ENCODE measurements at regions not wholly inside any gene's neighbourhood (a gene's known extent, or its start where the extent isn't known, plus 50 kb on each side); places are given as distances from the start of the nearest gene placed in this dataset.
"Not testable (repeated sequence)": the region's sequence is repeated elsewhere in the genome, so short reads cannot be mapped to it uniquely, and the experiment has no call there.

DNA sequence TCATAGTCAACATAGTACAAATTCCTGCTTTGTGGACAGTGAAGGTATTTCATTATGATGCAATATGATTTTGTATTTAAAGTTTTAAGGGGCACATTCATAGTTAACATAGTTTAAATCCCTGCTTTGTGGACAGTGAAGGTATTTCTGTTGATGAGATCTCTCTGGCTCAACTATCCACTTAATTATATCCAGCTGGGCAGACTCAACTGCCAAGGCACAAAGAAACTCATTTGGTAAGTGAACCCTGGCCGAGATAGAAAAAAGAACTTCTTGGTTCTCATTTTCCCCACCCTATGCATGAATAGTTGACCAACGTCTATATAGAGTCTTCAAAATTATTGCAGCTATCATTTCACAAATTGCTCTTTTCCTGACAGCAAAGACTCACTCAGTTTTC is 1194.6 kb downstream of the NCAM2 start:
- WGBS (ENCODE audit: insufficient coverage): no CpG with 5 or more reads among the region's 2 CpGs
- H3K27ac Mint-ChIP-seq: no peak overlapping the region
- Histone ChIP-seq H3K4me3 (replicated peaks in 1 of 3; ENCODE audit: low read depth in 2 of 3, low read length in 3 of 3) (no peak overlapping the region), H3K27me3 (ENCODE audit: control insufficient read depth in 2 of 2, insufficient read depth in 2 of 2, low read length in 2 of 2) (no peaks in the 10 kb centered on the region), H3K9me3 (replicated peaks in 1 of 2; ENCODE audit: control insufficient read depth in 1 of 2, insufficient read depth in 1 of 2, low read length in 2 of 2) (peaks cover 4 to 27% of the 10 kb centered on the region in 2 donors), H3K36me3 (replicated peaks in 1 of 2; ENCODE audit: control insufficient read depth in 1 of 2, insufficient read depth in 2 of 2, low read length in 2 of 2) (no peaks in the 10 kb centered on the region), H3K27ac (ENCODE audit: low read depth in 1 of 2, low read length in 2 of 2) (no peak overlapping the region), H3K9ac (ENCODE audit: insufficient read depth, low read length, poor library complexity, severe bottlenecking) (no peak overlapping the region), H3K4me1 (ENCODE audit: control insufficient read depth in 1 of 2, insufficient read depth in 2 of 2, low read length in 2 of 2) (no peaks in the 10 kb centered on the region), H3K79me2 (ENCODE audit: insufficient read depth, low read length) (no peaks in the 10 kb centered on the region), H3K4me2 (replicated peaks; ENCODE audit: extremely low read depth, low read length, poor library complexity, severe bottlenecking) (no peak overlapping the region), H2AFZ (ENCODE audit: insufficient read depth, low read depth, low read length, poor library complexity, severe bottlenecking) (no peak overlapping the region), H4K20me1 (ENCODE audit: insufficient read depth, low read length) (no peaks in the 10 kb centered on the region)
- H3K36me3 Mint-ChIP-seq: no peaks in the 10 kb centered on the region
- intact Hi-C loops (cut with micrococcal nuclease): no loop called here
- no peak for DNase-seq
- no peak overlapping the region for H3K4me3 Mint-ChIP-seq
- no peaks in the 10 kb centered on the region for H3K4me1 Mint-ChIP-seq
- TF ChIP-seq, protein P1, sequence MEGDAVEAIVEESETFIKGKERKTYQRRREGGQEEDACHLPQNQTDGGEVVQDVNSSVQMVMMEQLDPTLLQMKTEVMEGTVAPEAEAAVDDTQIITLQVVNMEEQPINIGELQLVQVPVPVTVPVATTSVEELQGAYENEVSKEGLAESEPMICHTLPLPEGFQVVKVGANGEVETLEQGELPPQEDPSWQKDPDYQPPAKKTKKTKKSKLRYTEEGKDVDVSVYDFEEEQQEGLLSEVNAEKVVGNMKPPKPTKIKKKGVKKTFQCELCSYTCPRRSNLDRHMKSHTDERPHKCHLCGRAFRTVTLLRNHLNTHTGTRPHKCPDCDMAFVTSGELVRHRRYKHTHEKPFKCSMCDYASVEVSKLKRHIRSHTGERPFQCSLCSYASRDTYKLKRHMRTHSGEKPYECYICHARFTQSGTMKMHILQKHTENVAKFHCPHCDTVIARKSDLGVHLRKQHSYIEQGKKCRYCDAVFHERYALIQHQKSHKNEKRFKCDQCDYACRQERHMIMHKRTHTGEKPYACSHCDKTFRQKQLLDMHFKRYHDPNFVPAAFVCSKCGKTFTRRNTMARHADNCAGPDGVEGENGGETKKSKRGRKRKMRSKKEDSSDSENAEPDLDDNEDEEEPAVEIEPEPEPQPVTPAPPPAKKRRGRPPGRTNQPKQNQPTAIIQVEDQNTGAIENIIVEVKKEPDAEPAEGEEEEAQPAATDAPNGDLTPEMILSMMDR (IDR thresholded peaks at IDR 0.05): no peak
- no peaks in the 10 kb centered on the region for H3K27me3 Mint-ChIP-seq (ENCODE audit: low read depth in 3 of 3)
- H3K9me3 Mint-ChIP-seq: peaks cover 1 to 15% (median 7%) of the 10 kb centered on the region in 7 donors

DNA sequence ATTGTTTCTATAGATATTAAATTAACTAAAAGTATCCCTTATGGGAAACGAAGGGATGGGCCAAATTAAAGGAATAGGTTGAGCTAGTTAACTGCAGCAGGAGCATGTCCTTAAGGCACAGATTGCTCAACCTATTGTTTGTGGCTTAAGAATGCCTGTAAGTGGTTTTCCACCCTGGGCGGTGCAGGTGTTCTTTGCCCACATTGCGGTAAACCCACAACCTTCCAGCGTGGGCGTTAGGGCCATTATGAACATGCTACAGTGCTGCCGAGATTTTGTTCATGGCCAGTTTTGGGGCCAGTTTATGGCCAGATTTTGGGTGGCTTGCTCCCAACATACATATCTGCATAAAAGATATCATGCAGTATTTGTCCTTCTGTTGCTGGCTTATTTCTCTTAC is 1196.8 kb downstream of the NCAM2 start:
- H2AFZ ChIP-seq (ENCODE audit: insufficient read depth, low read depth, low read length, poor library complexity, severe bottlenecking); H3K79me2 ChIP-seq (ENCODE audit: insufficient read depth, low read length); H3K36me3 Mint-ChIP-seq; H3K27ac Mint-ChIP-seq; H3K9ac ChIP-seq (ENCODE audit: insufficient read depth, low read length, poor library complexity, severe bottlenecking); intact Hi-C loops (cut with micrococcal nuclease); H3K4me2 ChIP-seq (replicated peaks; ENCODE audit: extremely low read depth, low read length, poor library complexity, severe bottlenecking); H3K36me3 ChIP-seq (replicated peaks in 1 of 2; ENCODE audit: control insufficient read depth in 1 of 2, insufficient read depth in 2 of 2, low read length in 2 of 2); DNase-seq; H4K20me1 ChIP-seq (ENCODE audit: insufficient read depth, low read length); H3K27me3 Mint-ChIP-seq (ENCODE audit: low read depth in 3 of 3); H3K27me3 ChIP-seq (ENCODE audit: control insufficient read depth in 2 of 2, insufficient read depth in 2 of 2, low read length in 2 of 2); H3K4me1 ChIP-seq (ENCODE audit: control insufficient read depth in 1 of 2, insufficient read depth in 2 of 2, low read length in 2 of 2); H3K4me3 Mint-ChIP-seq; H3K27ac ChIP-seq (ENCODE audit: low read depth in 1 of 2, low read length in 2 of 2); H3K4me3 ChIP-seq (replicated peaks in 1 of 3; ENCODE audit: low read depth in 2 of 3, low read length in 3 of 3); H3K4me1 Mint-ChIP-seq: not testable (repeated sequence)
- H3K9me3 ChIP-seq (replicated peaks in 1 of 2; ENCODE audit: control insufficient read depth in 1 of 2, insufficient read depth in 1 of 2, low read length in 2 of 2): peaks cover 4 to 18% of the 10 kb centered on the region in 2 donors
- 97% methylated on average over 6 of the region's 6 CpGs for WGBS (ENCODE audit: insufficient coverage)
- peaks cover 3 to 15% (median 7%) of the 10 kb centered on the region in 7 donors for H3K9me3 Mint-ChIP-seq
